ENCODE measurements at regions not wholly inside any gene's neighbourhood (a gene's known extent, or its start where the extent isn't known, plus 50 kb on each side); places are given as distances from the start of the nearest gene placed in this dataset.

- no peak for TF ChIP-seq CTCF (IDR thresholded peaks at IDR 0.05)
- no peak for TF ChIP-seq POLR2A (IDR thresholded peaks at IDR 0.05)
Measured at GRCh38 chr10:109207361-109207760, 716.0 kb downstream of the XPNPEP1 start.

Measured in heart left ventricle (tissue), 13 donors.